ENCODE measurements at regions not wholly inside any gene's neighbourhood (a gene's known extent, or its start where the extent isn't known, plus 50 kb on each side); places are given as distances from the start of the nearest gene placed in this dataset.

GRCh38 chr3:126274735-126275619, 82.2 kb downstream of the KLF15 start:
- no peaks in the 10 kb centered on the region for H3K36me3 Mint-ChIP-seq
- H3K4me3 Mint-ChIP-seq: no peak overlapping the region
- CTCF ChIA-PET: interaction anchor here (1.4 to 2.0 kb wide), 2 partner anchors 12 to 141 kb away, joined by 5 to 6 read pairs; no protein-coding TSS in a partner anchor
- H3K27me3 Mint-ChIP-seq (ENCODE audit: low read depth): peaks cover 2% of the 10 kb centered on the region
- no peak overlapping the region for H3K27ac Mint-ChIP-seq
- H3K9me3 Mint-ChIP-seq: no peaks in the 10 kb centered on the region
- DNase-seq (ENCODE audit: low spot score) (no peak), ATAC-seq (no peak)
- H3K4me1 Mint-ChIP-seq: no peaks in the 10 kb centered on the region
- POLR2A ChIA-PET: no interaction called here
- TF ChIP-seq ATF2 (CRISPR knock-in tag; IDR thresholded peaks at IDR 0.05; ENCODE audit: borderline replicate concordance, low read depth) (no peak), FOXP4 (CRISPR knock-in tag; IDR thresholded peaks at IDR 0.05) (no peak), ERG (CRISPR knock-in tag; IDR thresholded peaks at IDR 0.05) (no peak)

- Mint-ChIP-seq H3K9me3 (no peaks in the 10 kb centered on the region), H3K27ac (no peak overlapping the region), H3K27me3 (ENCODE audit: low read depth) (peaks cover 9% of the 10 kb centered on the region), H3K4me3 (no peak overlapping the region), H3K36me3 (no peaks in the 10 kb centered on the region), H3K4me1 (peaks cover 34% of the 10 kb centered on the region)
- TF ChIP-seq ATF1 (CRISPR knock-in tag; IDR thresholded peaks at IDR 0.05): no peak
- no peak for TF ChIP-seq NFYB (CRISPR knock-in tag; conservative IDR thresholded peaks at IDR 0.05; ENCODE audit: low read depth)
- no peak for TF ChIP-seq ATF2 (CRISPR knock-in tag; IDR thresholded peaks at IDR 0.05; ENCODE audit: borderline replicate concordance, low read depth)
- TF ChIP-seq CREM (CRISPR knock-in tag; IDR thresholded peaks at IDR 0.05): no peak
- TF ChIP-seq RORB (CRISPR knock-in tag; IDR thresholded peaks at IDR 0.05): no peak
- no peak for TF ChIP-seq ZNF396 (CRISPR knock-in tag; IDR thresholded peaks at IDR 0.05; ENCODE audit: borderline replicate concordance)
- TF ChIP-seq MXD4 (CRISPR knock-in tag; IDR thresholded peaks at IDR 0.05; ENCODE audit: borderline replicate concordance): no peak
- no peak for TF ChIP-seq MYBL2 (CRISPR knock-in tag; IDR thresholded peaks at IDR 0.05)
- TF ChIP-seq E2F4 (CRISPR knock-in tag; IDR thresholded peaks at IDR 0.05; ENCODE audit: borderline replicate concordance, low read depth): no peak
- TF ChIP-seq PRDM15 (CRISPR knock-in tag; IDR thresholded peaks at IDR 0.05): no peak
- TF ChIP-seq CREB1 (CRISPR knock-in tag; IDR thresholded peaks at IDR 0.05): no peak
- no peak for TF ChIP-seq SP1 (CRISPR knock-in tag; conservative IDR thresholded peaks at IDR 0.05)
- CTCF ChIA-PET: interaction anchor here (0.8 to 1.7 kb wide), 3 partner anchors 17 to 137 kb away, joined by 3 to 7 read pairs (median 3); no protein-coding TSS in a partner anchor
- POLR2A ChIA-PET: interaction anchor here (1.0 kb wide), 1 partner anchor 17 kb away, joined by 3 read pairs; no protein-coding TSS in a partner anchor
- DNase-seq (ENCODE audit: low spot score) (no peak), ATAC-seq (no peak)
These were observed 86.9 kb downstream of the KLF15 start for GRCh38 chr3:126270145-126270811.
